B cell (primary cell): ENCODE measurements at regions not wholly inside any gene's neighbourhood (a gene's known extent, or its start where the extent isn't known, plus 50 kb on each side); places are given as distances from the start of the nearest gene placed in this dataset.

Experiments used
- EZH2 ChIP-seq: IDR thresholded peaks from 2 replicates; pipeline ENCODE4 v1.6.1; 2012; ENCODE audit warnings: borderline replicate concordance, low read depth, mild to moderate bottlenecking, moderate library complexity, low read length; ENCODE audit not compliant: insufficient read depth, poor library complexity, severe bottlenecking
- TF ChIP-seq, protein P1 (sequence below): fragments of 200-600 bp; IDR thresholded peaks from one replicate; pipeline ENCODE4 v1.8.0; 2022; ENCODE audit warnings: antibody characterized with exemption, mild to moderate bottlenecking

DNA sequence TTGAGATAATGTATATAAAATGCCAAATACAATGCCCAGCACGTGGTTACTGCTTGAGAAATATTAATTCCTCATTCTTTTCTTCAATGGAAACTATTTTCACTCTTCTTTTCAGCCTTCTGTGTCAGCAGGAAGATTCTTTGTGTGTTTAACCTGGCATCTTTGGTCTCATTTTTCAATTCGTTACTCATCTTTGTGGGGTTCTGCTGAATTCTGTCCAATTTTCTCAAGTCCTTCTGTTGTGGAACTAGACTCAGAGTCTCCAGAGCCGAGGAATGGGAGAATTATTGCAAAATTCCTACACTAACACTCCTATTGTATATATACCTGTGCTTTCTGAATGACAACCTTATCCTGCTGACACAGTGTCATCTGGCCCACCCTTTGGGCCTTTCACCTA lies 96.8 kb upstream of the RGMA start:
- TF ChIP-seq, protein P1, sequence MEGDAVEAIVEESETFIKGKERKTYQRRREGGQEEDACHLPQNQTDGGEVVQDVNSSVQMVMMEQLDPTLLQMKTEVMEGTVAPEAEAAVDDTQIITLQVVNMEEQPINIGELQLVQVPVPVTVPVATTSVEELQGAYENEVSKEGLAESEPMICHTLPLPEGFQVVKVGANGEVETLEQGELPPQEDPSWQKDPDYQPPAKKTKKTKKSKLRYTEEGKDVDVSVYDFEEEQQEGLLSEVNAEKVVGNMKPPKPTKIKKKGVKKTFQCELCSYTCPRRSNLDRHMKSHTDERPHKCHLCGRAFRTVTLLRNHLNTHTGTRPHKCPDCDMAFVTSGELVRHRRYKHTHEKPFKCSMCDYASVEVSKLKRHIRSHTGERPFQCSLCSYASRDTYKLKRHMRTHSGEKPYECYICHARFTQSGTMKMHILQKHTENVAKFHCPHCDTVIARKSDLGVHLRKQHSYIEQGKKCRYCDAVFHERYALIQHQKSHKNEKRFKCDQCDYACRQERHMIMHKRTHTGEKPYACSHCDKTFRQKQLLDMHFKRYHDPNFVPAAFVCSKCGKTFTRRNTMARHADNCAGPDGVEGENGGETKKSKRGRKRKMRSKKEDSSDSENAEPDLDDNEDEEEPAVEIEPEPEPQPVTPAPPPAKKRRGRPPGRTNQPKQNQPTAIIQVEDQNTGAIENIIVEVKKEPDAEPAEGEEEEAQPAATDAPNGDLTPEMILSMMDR: no peak
- no peak for TF ChIP-seq EZH2
